HG02588 (cell line): ENCODE measurements at regions not wholly inside any gene's neighbourhood (a gene's known extent, or its start where the extent isn't known, plus 50 kb on each side); places are given as distances from the start of the nearest gene placed in this dataset.
"Not testable (repeated sequence)": the region's sequence is repeated elsewhere in the genome, so short reads cannot be mapped to it uniquely, and the experiment has no call there.

Source experiments
- ATAC-seq: cut with Tn5 transposase; IDR thresholded peaks from one replicate; pipeline ENCODE4 v1.9.1; 2021; ENCODE audit warnings: mild to moderate bottlenecking, moderate library complexity; ENCODE audit not compliant: unreplicated experiment

DNA sequence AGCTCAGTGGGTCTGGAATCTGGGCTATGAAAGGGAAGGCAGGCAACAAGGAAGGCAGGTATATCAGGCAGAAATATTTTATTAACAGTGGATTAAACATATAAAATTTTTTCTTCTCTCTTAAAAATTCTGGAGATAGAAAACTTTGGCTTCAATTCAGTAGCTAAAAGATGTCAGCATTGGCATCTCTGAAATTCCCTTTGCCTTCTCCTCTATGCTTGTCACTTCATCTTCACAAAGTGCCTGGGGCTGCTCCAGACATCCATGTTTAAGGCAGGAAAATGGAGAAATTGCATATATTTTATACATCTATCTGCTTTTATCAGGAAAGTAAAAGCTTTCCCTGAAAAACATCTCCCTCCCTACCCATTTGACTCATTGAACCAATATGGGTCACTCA, 894.1 kb upstream of the API5 start:
- ATAC-seq, result no peak

- ATAC-seq, result no peak
Observed at GRCh38 chr11:42422090-42422489, 889.7 kb upstream of the API5 start.

- ATAC-seq, result not testable (repeated sequence)
Observed at GRCh38 chr11:42434911-42435310, 876.9 kb upstream of the API5 start.

DNA sequence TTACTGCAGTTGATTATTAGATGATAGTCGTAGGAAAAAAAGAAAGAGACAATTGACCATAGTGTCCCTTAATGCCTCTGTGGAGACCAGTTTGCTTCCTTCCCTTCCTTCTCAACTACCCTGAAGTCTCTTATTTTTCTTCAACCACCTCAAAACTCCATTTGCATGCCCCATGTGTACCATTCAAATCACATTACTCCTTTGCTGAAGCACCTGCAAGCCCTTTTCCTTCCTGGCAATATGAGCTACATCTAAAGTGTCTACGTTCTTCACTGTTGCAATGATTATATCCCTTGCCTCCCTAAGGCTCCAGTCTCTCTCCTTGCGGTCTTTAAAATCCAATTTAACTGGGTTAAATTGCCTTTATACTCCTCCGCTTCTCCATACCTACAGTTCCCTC, 867.4 kb upstream of the API5 start:
- ATAC-seq, result no peak

- ATAC-seq, result no peak
Observed at GRCh38 chr11:42462558-42463310, 849.1 kb upstream of the API5 start.

- ATAC-seq, result no peak
Observed at GRCh38 chr11:42465623-42466022, 846.2 kb upstream of the API5 start.

DNA sequence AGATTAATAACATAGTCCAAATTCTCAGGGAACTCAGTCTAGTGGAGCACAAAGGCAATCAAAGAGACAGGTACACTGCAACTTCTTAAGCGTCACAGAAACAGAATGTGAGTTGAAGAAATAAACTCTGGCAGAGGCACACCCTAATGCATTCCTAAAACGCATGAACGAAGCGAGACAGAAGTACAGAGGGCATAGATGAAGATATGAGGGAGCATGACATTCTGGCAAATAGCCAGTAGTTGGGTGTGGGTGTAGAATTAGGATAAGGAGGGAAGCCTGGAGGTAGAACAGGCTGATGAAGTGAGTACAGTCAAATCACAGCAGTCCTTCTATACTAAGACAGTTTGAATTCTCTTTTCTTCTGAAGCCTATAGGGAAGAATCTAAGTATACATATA, 838.7 kb upstream of the API5 start:
- ATAC-seq, result no peak

- ATAC-seq, result no peak
Observed at GRCh38 chr11:42482822-42483221, 829.0 kb upstream of the API5 start.

- ATAC-seq, result no peak
Observed at GRCh38 chr11:42490506-42490905, 821.3 kb upstream of the API5 start.

- ATAC-seq, result no peak
Observed at GRCh38 chr11:42494459-42494858, 817.3 kb upstream of the API5 start.

DNA sequence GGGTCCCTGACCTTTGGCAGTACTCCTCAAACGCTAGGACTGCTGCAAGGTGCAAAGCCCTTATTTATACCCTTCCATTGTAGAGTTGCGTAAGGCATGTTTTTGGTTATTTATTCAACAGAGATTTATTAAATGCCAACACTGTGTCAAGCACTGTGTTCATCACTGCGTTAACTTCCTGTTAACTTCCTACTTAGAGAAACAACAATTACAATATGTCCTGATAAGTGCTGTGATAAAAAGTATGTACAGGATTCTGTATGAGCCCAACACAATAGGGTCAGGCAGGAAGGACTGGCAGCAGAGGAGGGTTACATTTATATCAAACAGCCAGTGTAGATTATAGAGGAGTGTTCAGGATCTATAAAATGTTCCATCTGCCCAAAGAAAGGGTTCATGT, 812.8 kb upstream of the API5 start:
- ATAC-seq, result no peak

- ATAC-seq, result no peak
Observed at GRCh38 chr11:42502151-42502550, 809.6 kb upstream of the API5 start.

- ATAC-seq, result no peak
Observed at GRCh38 chr11:42521994-42522393, 789.8 kb upstream of the API5 start.

DNA sequence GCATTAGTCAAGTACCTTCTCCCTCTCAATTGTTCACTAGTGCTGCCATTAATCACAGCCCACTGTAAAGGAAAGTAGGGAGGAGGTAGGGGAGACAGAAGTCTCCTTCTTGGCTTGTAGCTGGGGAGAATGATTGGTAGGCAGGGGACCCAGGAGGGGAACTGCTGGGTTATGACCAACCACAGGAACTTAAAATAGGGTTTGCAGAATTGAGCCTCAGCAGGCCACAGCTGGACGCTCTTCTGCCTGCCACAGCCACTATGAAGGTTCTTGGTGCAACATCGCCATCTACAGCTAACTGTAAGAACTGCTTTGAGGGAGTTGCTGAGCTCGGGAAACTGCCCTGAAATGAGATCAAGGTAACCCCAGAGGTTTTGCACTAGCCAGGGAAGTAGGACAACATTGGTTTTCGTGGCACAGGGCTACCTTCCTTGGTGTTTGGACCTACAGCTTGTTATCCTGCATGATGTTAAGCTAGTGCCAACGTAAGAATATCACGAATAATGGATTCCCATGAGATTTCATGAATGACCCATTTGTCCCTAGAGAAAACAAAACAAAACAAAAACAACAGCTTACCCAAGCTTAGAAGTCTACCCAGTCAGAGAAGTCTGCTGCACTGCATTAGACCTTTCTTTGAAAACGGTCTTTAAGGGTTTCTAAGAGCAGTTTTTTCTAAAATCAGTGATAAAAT, 787.1 kb upstream of the API5 start:
- peak; percentile 95 for ATAC-seq

DNA sequence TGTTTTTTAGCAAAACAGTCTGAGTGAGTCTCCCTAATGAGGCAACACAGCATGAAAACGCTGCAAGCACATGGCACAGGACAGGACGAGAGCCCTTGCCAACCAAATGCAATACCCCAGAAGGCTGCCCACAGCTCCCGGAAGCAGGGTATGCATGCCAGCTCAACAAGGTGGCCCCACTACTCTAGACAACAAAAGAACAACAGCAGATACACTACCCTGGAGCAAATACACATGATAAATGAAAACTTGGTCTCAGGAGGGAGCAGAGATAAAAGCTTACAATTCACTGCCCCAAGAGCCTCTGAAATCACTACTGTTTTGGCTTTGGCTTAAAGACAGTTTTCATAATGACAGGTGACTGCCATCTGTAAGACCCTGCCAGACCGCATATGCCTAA, 785.4 kb upstream of the API5 start:
- ATAC-seq, result no peak

DNA sequence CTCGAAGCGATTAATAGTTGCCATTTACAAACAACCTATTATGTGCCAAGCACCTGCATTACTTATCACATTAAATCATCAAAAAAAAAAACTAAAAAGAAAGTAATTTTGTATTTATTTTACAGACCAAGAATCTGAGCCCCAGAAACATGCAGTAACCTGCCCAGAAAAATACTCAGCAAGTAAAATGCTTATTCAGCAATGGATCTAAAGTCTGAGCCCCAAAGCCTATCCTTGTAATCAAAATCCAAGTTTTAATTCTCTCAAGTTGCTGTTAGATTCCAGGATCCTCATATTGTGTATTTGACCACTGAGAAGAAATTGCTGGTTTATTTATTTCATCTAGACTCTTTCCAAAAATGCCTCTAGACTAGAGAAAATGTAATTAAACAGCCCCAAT, 783.3 kb upstream of the API5 start:
- ATAC-seq, result no peak

DNA sequence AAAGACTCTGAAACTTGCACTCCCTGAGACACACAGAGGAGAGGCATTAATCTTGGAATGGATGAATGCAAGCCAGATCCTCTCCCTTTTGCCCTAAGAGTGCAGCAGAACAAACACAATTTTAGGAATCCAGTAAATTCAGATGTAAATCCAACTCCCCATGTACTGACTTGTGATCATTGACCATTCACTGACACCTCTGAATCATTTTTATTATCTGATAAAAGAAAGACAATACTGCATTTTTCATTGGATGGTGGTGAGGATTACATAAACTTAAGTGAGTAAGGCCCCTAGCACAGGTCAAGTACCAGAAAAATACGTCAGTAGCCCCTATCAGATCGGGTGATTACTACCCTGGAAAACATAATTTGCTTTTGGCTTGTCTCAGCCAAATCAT, 782.9 kb upstream of the API5 start:
- no peak for ATAC-seq

DNA sequence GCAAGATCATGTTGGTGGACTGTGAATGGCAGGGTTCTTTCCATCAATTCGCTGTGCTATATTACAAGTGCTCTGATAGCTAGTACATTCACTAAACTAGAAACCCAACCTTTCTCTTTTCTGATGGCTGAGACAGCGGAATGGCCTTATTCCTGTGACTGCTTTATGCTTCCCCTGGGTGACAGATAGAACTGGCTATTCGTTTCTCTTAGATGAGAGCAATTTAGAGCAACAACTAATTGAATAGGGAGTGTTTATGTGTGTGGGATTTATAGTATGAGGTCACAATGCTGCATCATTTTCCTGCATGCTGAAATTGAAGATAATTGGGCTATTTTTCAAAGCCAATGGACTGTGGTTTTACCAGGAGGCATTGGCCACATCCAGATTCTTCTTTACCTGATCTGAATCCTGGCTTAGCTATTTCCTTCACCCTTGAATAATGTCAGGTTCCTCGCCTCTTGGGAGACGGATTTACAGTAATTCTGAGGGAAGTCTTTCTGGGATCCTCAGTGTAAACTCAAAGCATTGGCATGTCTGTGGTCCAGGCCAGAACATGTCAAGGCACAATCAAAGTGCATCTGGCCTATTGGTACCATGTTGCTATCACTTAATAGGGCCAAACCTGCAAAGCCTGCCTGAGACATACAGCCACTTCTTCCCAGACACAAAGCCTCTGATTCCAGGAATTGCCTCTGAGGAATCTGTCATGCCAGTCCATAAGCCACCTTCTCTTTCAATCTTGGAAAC, 775.0 kb upstream of the API5 start:
- no peak for ATAC-seq

- no peak for ATAC-seq
Observed at GRCh38 chr11:42542336-42542735, 769.5 kb upstream of the API5 start.

- no peak for ATAC-seq
Observed at GRCh38 chr11:42543844-42544419, 767.9 kb upstream of the API5 start.

DNA sequence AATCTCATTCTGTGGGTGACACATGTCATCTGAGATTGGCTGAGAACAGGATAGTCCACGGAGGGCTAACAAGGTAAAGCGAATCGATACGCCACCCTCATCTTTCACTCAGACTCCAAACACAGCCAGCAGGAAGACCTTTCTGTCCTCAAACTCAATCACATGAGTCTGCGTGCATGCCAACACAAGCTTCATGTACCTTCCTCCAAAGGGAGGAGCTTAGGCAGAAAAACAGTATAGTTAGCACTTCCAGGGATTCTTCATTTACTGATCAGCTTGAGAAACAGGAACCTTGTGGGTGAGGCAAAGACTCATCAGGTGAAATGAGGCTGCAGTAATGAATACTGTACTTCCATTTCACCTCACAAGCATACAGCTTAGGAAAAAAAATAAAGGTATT, 767.1 kb upstream of the API5 start:
- ATAC-seq, result no peak

GRCh38 chr11:42545954-42546353, 765.8 kb upstream of the API5 start:
- ATAC-seq, result no peak
